HG03558 (cell line): ENCODE measurements at regions not wholly inside any gene's neighbourhood (a gene's known extent, or its start where the extent isn't known, plus 50 kb on each side); places are given as distances from the start of the nearest gene placed in this dataset.

Experiments used
- ATAC-seq: cut with Tn5 transposase; IDR thresholded peaks from one replicate; pipeline ENCODE4 v1.9.1; 2021; ENCODE audit warnings: moderate number of reproducible peaks; ENCODE audit not compliant: unreplicated experiment; ENCODE audit errors: extremely low read depth

GRCh38 chr6:9978480-9978879, 436.4 kb downstream of the TFAP2A start:
- no peak for ATAC-seq

- no peak for ATAC-seq
Observed at GRCh38 chr6:9977411-9977810, 437.5 kb downstream of the TFAP2A start.

- no peak for ATAC-seq
Observed at GRCh38 chr6:9961646-9962045, 453.2 kb downstream of the TFAP2A start.

- ATAC-seq, result no peak
Observed at GRCh38 chr6:9957215-9957759, 457.6 kb downstream of the TFAP2A start.

- ATAC-seq, result no peak
Observed at GRCh38 chr6:9948678-9949077, 466.2 kb downstream of the TFAP2A start.

GRCh38 chr6:9943986-9944385, 470.9 kb downstream of the TFAP2A start:
- no peak for ATAC-seq

GRCh38 chr6:9943026-9943425, 471.8 kb downstream of the TFAP2A start:
- ATAC-seq, result no peak

- ATAC-seq, result no peak
Observed at GRCh38 chr6:9942131-9942530, 472.7 kb downstream of the TFAP2A start.

GRCh38 chr6:9938801-9939200, 476.1 kb downstream of the TFAP2A start:
- ATAC-seq, result no peak

GRCh38 chr6:9937031-9937763, 477.7 kb downstream of the TFAP2A start:
- ATAC-seq, result no peak

- ATAC-seq, result no peak
Observed at GRCh38 chr6:9936551-9936950, 478.3 kb downstream of the TFAP2A start.

GRCh38 chr6:9933677-9934076, 481.2 kb downstream of the TFAP2A start:
- ATAC-seq, result no peak

GRCh38 chr6:9927275-9927674, 487.6 kb downstream of the TFAP2A start:
- no peak for ATAC-seq

- no peak for ATAC-seq
Observed at GRCh38 chr6:9924971-9925370, 489.9 kb downstream of the TFAP2A start.

GRCh38 chr6:9921366-9921765, 493.5 kb downstream of the TFAP2A start:
- no peak for ATAC-seq

- ATAC-seq, result no peak
Observed at GRCh38 chr6:9914951-9915350, 499.9 kb downstream of the TFAP2A start.

GRCh38 chr6:9901376-9901775, 513.5 kb downstream of the TFAP2A start:
- ATAC-seq, result no peak

GRCh38 chr6:9896806-9897205, 518.1 kb downstream of the TFAP2A start:
- no peak for ATAC-seq

GRCh38 chr6:9890893-9891292, 524.0 kb downstream of the TFAP2A start:
- ATAC-seq, result no peak

- ATAC-seq, result no peak
Observed at GRCh38 chr6:9890469-9890868, 524.4 kb downstream of the TFAP2A start.

- no peak for ATAC-seq
Observed at GRCh38 chr6:9878535-9878934, 536.3 kb downstream of the TFAP2A start.
